HG03520 (cell line): ENCODE measurements at regions not wholly inside any gene's neighbourhood (a gene's known extent, or its start where the extent isn't known, plus 50 kb on each side); places are given as distances from the start of the nearest gene placed in this dataset.

Source experiments
- ATAC-seq: cut with Tn5 transposase; IDR thresholded peaks from one replicate; pipeline ENCODE4 v1.9.1; 2021; ENCODE audit warnings: mild to moderate bottlenecking, moderate library complexity; ENCODE audit not compliant: unreplicated experiment

DNA sequence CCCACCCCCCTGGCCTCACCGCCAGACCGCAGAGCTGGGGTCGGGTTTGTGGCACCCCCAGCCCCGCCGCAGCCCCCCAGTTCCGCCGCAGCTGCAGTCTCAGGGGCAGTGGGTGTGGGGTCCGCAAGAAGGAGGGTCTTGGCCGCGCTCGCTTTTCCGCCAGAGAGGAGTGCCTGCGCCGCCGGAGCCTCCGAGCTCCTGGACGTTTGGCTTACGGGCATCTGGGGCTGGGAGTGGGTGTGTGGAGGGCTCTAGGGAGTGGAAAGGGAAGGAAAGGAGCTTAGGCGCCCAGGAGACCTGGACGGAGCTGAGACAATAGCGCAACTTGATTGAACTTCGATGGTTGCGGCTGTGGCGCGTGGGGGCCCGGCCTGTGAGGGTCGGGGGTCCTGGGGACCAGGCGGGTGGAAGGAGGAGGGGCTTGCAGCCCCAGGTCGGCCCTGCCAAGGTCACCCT is 88.8 kb upstream of the IPO9 start:
- no peak for ATAC-seq

DNA sequence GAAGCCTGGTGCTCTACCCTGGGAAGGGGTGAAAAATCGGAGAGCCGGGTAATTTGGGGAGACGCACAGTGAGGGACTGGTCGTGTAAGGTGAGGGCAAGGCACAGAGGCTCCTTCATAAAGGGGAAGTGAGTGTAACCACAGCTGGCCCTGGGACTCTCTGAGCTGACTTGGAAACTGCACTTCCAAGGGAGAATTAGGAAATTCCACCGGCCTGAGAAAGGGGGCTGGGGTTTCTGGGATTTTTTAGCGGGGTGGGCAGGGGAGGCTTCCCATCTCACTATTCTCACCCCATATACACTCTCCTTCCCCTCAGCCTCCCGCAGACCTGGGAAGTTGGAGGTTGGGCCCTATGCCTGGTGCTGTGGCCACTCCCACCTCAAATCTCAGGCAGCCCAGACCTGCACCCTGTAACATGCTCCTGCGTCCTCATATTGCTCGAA is 88.3 kb upstream of the IPO9 start:
- ATAC-seq, result no peak

DNA sequence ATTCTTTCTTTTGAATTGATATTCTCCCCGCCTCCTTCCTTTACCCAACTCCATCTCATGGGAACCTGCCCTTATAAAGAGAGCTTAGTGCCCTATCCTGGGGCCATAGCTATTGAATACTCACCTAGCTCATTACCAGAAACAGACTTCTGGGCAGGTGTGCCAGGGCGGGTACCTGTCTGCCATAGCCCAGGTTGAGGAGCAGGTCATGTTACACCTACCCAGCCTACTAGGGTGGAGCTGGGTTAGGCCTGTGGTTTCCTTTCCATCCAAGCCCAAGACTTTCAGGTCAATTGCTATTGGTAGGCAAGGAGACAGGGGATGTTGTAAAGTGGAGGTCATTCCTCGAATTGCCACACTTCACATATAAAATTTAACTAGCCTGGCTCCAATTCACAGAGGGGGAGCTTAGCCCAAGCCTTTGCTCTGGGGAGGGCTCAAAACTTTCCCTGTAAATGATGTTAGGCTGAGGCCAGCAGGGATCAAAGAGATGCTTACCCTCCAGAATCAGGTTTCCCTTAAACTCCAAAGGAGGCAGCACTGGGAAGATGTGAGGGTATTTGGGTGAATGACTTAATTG is 87.1 kb upstream of the IPO9 start:
- no peak for ATAC-seq

DNA sequence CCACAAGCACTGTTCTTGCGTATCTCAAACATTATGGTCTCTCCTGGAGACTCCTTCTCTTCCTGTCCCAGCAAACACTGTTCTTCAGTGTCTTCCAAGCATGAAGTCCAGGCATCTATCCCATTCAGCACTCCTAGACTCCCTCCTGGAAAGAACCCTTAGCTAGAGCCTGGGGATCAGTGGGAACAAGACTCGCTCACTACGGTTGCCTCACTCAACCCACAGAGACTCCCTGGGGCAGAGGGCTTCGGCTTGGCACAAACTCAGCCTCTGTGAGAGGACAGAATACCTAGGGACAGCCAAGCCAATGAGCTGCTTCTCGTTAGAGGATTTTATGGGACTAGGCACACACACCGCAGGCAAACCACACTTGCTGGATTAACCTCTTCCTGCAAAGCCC is 86.5 kb upstream of the IPO9 start:
- ATAC-seq, result no peak

DNA sequence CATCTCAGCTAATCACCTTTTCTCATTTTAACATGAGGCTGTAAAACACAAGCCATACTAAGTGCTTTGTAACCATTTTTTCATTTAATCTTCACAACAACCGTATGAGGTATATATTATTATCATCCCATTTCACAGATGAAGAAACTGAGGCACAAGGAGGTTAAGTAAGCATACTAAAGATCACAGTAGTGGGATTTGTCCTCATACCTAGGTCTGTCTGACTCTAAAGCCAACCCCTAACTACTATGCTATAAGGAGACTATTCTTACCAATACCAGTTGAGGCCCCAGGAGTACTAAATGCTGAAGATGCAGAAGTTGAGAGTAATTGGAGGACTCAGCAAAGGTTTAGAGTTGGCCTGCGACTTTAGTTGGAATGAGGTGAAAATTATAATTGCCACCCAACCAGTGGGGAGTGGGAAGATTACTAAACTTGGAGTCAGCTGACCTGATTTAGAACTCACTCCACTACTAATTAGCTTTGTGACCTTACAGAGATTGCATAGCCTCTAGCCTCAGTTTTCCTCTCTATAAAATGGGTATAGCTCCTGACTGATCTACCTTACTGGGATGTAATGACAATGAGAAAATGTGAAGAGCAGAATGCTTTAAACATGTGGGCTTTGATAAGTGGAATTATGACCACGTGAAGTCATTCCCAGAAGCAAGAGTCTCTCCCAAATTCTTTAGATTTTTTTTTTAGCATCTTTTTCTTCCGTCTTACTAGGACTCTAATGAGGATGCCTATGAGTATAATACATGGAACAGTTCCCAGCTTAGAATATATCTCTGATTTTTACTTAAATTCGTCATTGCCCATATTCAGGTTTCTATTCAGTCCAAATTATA is 85.8 kb upstream of the IPO9 start:
- no peak for ATAC-seq

DNA sequence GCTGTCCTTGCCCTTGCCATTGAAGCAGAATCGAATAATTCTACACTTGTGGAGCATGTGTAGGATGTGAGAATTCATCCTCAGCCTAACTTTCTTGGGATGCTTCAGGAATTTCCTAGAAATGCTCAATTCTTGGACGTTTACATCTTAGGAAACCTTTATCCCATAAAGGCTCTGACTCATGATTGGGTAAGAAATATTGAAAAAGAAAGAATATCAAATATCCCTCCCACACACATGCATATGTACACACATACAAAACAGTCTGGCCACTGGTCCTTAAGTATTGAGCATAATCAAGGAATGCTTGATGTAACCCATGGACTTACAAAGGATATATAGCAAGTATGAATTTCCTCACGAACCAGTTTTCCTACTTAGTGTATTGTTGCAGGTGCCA is 83.9 kb upstream of the IPO9 start:
- no peak for ATAC-seq

DNA sequence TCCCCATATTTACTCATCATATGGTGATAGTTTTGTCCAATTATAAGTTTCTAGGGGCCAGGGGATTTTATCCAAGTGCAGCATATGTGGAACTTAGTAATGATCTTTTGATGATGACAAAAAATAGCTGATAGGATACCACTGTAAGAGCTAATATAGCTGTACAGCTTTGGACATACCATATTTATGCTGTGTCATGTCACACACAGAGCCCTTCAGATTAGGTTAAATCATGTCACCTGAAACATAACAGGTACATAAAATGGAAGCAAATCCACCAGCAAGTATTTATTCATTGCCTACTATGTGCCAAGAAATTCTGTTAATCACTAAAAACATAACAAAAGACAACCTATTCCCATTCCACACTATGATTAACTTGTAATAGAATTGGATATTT is 82.8 kb upstream of the IPO9 start:
- ATAC-seq, result no peak

DNA sequence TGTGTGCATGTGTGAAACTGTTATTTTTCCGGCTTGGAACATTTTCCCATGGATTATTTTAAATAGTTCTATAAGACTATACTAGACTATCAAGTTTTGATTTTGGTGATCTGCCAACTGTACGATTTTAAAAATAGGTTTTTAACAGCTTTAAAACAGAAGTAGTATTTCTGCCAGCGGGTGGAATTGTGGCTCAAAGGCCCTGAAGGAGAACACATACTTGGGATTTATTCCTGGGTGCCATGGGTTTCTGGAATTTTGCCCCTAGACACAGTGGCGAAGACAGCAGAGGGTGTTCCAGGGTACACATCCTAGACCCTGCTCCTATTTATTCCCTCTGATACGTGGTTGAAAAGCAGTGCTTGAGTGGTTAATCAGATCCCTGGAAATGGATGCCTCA is 81.7 kb upstream of the IPO9 start:
- ATAC-seq, result no peak

DNA sequence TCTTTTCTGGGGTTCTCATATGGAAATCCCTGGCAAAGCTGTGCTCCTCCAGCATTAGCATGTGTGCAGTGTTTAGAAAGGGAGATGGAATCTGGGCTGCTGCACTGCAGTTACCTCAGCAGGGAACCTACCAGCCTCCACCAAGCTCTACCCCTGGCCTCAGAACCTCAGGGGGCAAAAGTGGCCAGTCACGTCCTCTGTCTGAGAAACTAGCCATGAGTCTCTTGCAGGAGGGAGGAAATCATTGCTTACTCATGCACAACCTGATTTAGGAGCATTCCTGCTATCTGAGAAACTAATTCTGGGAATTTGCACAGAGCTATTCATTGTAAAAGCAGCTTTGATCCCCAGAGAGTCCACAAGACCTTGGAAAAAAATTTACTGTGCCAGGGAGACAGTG is 80.6 kb upstream of the IPO9 start:
- no peak for ATAC-seq

DNA sequence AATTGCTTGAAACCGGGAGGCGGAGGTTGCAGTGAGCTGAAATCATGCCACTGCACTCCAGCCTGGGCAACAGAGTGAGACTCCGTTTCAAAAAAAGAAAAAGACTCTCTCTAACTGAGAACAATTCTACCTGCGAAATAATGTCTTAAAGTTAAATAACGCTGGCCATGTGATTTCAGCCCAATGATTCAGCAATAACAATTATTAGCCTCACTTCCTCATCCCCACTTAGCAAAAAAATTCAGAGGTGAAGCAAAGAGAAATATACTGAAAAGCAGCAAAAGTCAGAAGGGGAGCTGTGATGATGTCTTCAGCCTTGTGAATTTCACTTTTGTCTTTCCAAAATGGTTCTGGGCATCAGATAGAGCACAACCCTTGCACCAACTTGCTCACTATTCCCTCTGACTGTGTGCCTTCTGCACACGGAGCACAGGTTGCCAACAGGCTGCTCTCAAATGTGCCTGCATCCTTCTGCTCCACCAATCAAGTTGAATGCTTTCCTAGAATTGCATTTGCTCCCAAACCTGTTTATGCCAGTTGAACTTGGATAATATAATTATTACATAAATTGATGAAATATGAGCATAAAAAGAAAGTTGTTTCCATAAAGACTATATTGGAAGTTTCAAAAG is 79.8 kb upstream of the IPO9 start:
- no peak for ATAC-seq

DNA sequence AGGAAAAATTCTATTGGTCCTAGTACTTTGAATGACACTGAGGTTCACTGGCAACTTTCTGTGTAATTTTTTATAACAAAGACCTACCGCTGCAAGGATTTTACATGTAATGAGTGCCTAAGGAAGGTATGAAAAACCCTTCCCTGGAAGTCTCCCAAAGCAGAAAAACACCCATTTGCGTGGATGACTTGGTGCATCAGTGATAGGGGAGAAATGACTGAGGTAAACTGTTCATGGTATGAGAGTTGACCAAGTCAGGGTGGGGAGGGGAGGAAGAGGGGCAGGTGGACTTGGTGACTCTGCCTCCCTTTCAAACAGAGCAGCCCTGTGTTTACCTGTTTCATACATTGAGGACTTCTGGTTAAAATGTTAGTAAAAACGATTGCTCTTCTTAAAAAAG is 78.8 kb upstream of the IPO9 start:
- ATAC-seq, result no peak

DNA sequence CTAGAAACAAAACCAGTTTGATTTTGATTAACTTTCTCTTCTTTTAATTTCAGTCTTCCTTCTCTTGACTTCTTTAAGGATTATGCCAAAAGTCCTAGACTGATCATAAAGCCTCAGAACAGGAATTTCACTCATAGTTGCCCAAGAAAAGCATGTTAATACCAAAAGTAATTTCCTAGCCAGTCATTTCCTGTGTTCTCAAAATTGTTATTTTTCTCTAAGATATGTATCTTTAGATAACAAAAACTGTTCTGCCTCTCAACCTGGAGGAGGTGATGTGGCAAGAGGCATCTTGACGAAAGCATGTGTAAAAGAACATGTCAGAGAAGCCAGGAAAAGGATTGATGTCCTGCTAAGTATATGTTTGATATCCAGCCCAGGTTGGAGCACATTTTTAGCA is 78.0 kb upstream of the IPO9 start:
- ATAC-seq, result no peak

DNA sequence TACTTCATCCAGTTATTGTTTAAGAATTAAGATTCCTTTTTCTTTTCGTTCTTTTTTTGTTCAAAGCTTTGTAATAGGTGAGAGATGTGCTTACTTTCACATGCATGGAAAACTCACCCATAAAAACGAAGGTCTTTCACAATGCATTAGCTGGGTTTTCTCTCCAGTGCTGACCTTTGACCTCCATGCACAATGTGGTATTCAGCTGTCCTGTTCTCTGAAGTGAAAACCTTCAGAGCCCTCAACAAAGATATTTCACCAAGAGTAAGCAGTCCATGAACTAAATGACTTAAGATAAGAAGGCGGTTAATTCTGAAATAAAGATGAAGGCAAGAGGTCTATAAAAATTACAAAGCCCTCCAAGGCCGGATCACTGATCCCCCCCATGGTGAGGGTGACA is 77.1 kb upstream of the IPO9 start:
- ATAC-seq, result no peak

DNA sequence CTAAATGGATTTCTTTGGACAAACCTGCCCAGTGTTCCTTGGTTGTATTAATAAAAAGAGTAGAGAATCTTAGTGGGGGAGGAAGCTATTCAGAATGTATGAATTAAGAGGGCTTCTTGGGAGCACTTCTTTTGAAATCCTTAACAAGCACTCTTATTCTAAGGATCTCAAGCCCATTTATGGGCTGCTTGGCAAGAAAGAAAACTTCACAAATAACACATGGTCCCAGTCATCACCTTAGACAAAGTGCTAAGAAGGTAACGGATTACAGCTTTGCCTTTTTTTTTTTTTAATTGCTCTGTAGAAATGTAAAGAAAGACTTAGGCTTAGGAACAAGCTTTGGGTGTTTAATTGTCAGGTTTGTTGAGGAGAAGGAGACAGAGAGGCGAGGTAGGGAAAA is 76.6 kb upstream of the IPO9 start:
- no peak for ATAC-seq

DNA sequence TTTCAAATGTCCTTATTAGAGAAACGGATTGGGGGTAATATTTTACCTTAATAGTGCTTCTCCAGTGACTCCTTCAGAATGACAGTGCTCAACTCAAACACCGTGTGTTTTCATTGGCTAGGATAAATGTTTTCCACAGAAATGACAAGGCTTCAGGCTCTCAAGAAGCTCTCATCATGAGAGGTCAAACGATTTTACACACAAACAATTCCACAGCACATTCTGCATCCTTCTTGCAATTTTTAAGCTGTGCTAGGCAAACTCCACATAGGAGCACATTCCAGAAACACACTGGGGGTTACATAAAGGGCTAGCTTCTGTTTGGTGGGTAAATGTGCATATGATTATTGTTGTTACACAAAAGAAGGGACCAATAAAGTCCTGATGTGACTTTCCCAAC is 75.5 kb upstream of the IPO9 start:
- ATAC-seq, result no peak

DNA sequence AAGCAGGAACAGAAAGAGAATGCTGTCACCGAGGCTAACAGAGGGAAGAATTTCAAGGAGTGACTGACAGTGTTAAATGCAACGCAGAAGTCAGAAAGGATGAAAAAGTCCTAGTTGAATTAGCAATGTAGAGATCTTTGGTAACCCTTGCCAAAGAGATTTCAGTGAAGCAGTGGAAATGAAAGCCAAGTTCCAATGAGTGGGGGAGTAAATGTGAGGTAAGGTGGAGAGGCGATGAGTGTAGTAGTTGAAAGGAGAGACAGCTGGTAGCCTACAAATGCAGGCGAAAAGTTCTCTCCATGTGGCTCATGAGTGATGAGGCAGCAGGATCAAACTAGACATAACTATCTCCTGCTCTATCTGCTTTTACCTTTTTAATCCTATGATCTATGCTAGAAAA is 74.6 kb upstream of the IPO9 start:
- no peak for ATAC-seq

DNA sequence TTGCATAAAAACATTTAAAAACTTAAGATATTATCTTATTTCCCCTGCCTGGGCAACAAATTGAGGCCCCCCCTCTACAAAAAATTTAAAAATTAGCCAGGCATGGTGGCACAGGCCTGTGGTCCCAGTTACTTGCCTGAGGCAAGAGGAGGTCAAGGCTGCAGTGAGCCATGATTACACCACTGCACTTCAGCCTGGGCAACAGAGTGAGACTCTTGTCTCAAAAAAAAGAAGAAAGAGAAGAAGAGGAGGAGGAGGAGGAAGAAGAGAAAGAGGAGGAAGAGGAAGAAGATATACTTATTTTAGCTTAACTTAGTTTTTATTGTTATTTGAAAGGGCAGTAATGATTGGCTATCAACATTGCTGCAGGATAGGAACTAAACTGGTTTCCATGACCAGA is 73.8 kb upstream of the IPO9 start:
- no peak for ATAC-seq

DNA sequence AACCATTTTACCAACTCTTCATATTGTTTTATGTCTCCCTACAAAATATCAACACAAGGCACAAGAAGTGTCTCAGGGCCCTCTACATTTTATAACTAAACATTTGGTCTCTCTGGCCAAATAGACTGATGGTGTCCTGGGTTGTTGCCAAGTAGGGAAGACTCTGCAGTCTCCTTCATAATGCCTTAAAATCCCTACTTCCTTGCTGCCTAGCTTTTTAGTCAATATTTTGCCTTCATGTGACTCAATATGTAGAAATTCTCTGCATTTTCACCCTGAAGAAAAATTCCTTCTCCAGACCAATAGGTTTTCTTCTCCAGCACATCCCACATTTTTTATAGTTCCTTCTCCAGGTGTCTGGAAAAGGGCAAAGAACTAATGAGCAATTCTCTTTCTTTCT is 72.6 kb upstream of the IPO9 start:
- no peak for ATAC-seq

DNA sequence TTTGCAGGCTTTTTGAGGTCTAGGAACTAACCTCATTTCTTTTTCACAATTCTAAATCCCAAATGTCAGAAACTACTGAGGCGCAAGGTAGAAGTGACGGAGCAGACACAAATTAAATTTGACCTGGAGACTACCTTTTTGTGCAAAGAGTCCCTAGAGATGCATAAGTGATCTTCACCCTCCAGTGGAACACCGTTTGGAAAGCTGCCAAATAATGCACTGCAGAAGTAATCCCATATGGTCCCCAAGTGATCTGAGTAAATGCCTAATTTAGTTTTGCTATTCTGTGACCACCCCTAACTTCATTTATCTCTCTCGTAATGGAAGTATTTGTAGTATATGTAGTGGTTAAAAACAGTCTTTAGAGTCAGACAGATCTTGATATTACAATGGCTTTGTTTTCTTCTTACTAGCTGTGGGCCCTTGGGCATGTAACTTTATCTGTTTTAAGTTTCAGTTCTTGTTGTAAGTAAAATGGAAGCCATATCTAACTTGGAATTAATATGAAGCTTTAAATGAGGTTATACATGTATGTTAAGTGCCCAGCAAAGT is 70.4 kb upstream of the IPO9 start:
- no peak for ATAC-seq

DNA sequence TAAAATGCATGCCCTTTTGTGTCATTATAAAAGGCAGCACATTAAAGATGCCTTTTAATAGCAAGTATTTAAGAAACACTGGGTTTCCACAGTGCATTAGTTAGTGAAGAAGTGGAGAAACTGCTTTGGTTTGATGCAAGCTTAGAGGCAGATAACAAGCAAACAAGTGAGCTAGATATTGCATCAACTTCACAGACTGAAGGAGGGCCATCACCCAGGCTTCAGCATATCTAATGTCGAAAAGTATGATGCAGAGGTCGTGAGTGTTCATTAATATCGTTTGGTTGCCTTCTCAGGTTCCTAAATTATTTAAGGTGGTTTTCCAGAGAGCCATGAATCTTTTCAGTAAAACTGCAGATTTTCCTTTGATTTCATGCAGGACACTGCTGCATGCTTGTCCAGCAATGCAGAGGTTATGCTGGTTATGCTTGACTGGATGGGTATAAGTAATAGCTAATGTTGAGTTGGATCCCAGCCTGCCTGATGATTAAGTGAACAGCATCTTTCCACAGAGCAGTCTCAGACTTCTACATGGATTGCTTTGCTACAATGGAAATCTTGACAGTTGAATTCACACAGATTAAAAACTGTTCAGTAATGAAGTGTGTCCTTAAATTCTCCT is 69.7 kb upstream of the IPO9 start:
- ATAC-seq, result no peak

DNA sequence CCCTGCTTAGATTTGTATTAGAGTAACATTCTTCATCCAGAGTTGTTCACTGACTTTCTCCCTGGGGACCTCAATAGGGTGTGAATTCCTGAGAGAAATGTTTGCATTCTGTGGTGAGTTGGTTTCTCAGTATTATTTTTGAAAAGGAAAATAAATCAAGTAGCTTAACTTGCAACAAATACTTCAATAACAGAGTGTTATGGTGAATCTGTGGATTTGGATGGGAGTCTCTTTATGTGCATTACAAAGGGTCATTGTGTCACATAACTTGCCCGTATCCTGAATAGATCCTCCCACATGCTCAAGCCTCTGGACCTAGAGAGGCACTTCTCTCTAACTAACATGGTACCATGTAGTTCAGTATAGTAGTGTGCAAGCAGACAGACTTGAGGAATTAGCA is 68.4 kb upstream of the IPO9 start:
- ATAC-seq, result no peak

DNA sequence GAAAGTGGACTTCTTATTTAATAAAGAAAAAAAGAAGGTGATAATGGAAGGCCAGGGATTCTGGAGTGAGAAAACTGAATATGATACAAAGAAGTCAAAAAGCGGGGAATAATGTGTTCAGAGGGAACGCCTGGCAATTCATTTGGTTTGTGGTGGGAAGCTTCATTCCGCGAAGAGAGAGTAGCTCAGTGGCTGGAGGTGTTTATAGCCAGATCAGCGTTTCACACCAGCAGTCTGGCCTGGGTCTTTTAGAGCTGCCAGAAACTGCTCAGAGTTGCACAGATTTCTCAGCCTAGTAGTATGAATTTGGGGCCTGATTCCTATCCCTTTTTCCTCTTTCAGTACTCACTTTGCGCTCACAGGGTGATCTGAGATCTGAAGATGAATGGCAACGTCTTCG is 67.8 kb upstream of the IPO9 start:
- ATAC-seq, result no peak
